ENCODE measurements at regions not wholly inside any gene's neighbourhood (a gene's known extent, or its start where the extent isn't known, plus 50 kb on each side); places are given as distances from the start of the nearest gene placed in this dataset.
"Not testable (repeated sequence)": the region's sequence is repeated elsewhere in the genome, so short reads cannot be mapped to it uniquely, and the experiment has no call there.

DNA sequence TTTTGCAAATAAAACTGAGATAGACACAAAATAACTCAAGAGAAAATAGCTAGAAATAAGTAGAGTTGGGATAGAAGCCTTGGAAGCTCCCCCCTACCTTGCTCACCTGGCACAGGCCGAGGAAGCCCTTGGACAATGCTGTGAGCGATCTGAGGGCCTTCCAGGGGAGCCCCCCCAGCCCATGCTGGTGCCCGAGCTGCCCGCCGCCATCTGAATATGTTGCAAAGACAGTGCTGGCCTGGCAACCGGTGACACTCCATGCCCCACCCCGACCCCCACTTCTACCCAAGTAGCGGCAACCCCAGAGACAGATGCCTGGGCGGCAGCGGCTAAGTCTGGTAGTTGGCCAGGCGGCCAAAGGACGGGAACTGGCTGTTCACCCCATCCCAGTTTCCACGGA is 1435.1 kb upstream of the TPTE start:
- H3K4me1 Mint-ChIP-seq; H4K20me1 ChIP-seq (ENCODE audit: insufficient read depth, low read length); H3K27me3 Mint-ChIP-seq (ENCODE audit: low read depth in 3 of 3); H2AFZ ChIP-seq (ENCODE audit: insufficient read depth, low read depth, low read length, poor library complexity, severe bottlenecking); intact Hi-C loops (cut with micrococcal nuclease); H3K4me3 ChIP-seq (replicated peaks in 1 of 3; ENCODE audit: low read depth in 2 of 3, low read length in 3 of 3); H3K36me3 ChIP-seq (replicated peaks in 1 of 2; ENCODE audit: control insufficient read depth in 1 of 2, insufficient read depth in 2 of 2, low read length in 2 of 2); DNase-seq; H3K27ac Mint-ChIP-seq; H3K27ac ChIP-seq (ENCODE audit: low read depth in 1 of 2, low read length in 2 of 2); H3K4me3 Mint-ChIP-seq; H3K79me2 ChIP-seq (ENCODE audit: insufficient read depth, low read length); H3K4me2 ChIP-seq (replicated peaks; ENCODE audit: extremely low read depth, low read length, poor library complexity, severe bottlenecking); H3K9ac ChIP-seq (ENCODE audit: insufficient read depth, low read length, poor library complexity, severe bottlenecking); H3K36me3 Mint-ChIP-seq; H3K4me1 ChIP-seq (ENCODE audit: control insufficient read depth in 1 of 2, insufficient read depth in 2 of 2, low read length in 2 of 2); H3K27me3 ChIP-seq (ENCODE audit: control insufficient read depth in 2 of 2, insufficient read depth in 2 of 2, low read length in 2 of 2): not testable (repeated sequence)
- peaks cover 0 to 30% of the 10 kb centered on the region in 2 donors for H3K9me3 ChIP-seq (replicated peaks in 1 of 2; ENCODE audit: control insufficient read depth in 1 of 2, insufficient read depth in 1 of 2, low read length in 2 of 2)
- WGBS (ENCODE audit: insufficient coverage) = no CpG with 5 or more reads among the region's 13 CpGs
- H3K9me3 Mint-ChIP-seq = peaks cover 0 to 19% (median 4%) of the 10 kb centered on the region in 7 donors

DNA sequence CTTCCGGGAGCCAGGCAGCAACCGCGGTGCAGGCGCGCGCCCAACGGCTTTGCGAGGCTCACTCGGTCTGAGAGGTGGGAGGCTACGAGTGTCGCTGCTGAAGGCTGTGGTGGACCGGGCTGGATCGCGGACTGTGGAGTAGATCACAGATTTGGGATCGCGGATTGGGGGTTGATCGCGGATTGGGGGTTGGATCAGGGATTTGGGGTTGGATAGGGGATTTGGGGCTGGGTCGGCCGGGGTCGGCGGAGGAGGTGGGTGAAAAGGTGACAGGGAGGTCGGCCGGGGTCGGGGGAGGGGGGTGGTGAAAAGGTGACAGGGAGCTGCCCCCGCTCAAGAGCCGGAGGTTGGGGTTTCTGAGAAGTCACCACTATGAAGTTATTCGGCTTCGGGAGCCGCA is 1433.6 kb upstream of the TPTE start:
- H3K4me3 Mint-ChIP-seq; H3K4me2 ChIP-seq (replicated peaks; ENCODE audit: extremely low read depth, low read length, poor library complexity, severe bottlenecking); H3K27ac ChIP-seq (ENCODE audit: low read depth in 1 of 2, low read length in 2 of 2); H3K27me3 ChIP-seq (ENCODE audit: control insufficient read depth in 2 of 2, insufficient read depth in 2 of 2, low read length in 2 of 2); H2AFZ ChIP-seq (ENCODE audit: insufficient read depth, low read depth, low read length, poor library complexity, severe bottlenecking); H3K36me3 ChIP-seq (replicated peaks in 1 of 2; ENCODE audit: control insufficient read depth in 1 of 2, insufficient read depth in 2 of 2, low read length in 2 of 2); H3K27me3 Mint-ChIP-seq (ENCODE audit: low read depth in 3 of 3); H3K4me3 ChIP-seq (replicated peaks in 1 of 3; ENCODE audit: low read depth in 2 of 3, low read length in 3 of 3); H3K9ac ChIP-seq (ENCODE audit: insufficient read depth, low read length, poor library complexity, severe bottlenecking); H3K79me2 ChIP-seq (ENCODE audit: insufficient read depth, low read length); H3K27ac Mint-ChIP-seq; DNase-seq; H4K20me1 ChIP-seq (ENCODE audit: insufficient read depth, low read length); intact Hi-C loops (cut with micrococcal nuclease); H3K4me1 ChIP-seq (ENCODE audit: control insufficient read depth in 1 of 2, insufficient read depth in 2 of 2, low read length in 2 of 2); H3K36me3 Mint-ChIP-seq; H3K4me1 Mint-ChIP-seq: not testable (repeated sequence)
- H3K9me3 Mint-ChIP-seq = peaks cover 0 to 17% (median 4%) of the 10 kb centered on the region in 7 donors
- peaks cover 0 to 25% of the 10 kb centered on the region in 2 donors for H3K9me3 ChIP-seq (replicated peaks in 1 of 2; ENCODE audit: control insufficient read depth in 1 of 2, insufficient read depth in 1 of 2, low read length in 2 of 2)
- 86% methylated on average over 11 of the region's 30 CpGs for WGBS (ENCODE audit: insufficient coverage)

DNA sequence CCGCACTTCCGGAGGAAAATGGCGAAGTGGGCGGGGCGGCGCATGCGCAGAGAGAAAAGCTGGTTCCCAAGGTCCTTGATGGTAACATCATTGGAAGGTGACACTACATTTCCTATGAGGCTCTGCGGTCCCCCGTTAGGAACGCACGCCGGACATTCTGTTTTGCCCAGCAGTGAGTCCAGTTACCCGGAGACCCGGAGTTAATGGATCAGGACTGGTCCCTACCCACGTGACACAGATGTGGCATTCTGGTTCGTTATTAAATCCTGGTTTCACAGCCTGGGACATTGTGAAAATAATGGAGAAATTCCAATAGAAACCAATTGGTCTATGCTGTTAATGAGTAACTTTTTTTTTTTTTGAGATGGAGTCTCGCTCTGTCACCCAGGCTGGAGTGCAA is 1391.6 kb upstream of the TPTE start:
- H3K4me3 ChIP-seq (replicated peaks in 1 of 3; ENCODE audit: low read depth in 2 of 3, low read length in 3 of 3); DNase-seq; H4K20me1 ChIP-seq (ENCODE audit: insufficient read depth, low read length); H3K9me3 ChIP-seq (replicated peaks in 1 of 2; ENCODE audit: control insufficient read depth in 1 of 2, insufficient read depth in 1 of 2, low read length in 2 of 2); H3K36me3 Mint-ChIP-seq; H3K36me3 ChIP-seq (replicated peaks in 1 of 2; ENCODE audit: control insufficient read depth in 1 of 2, insufficient read depth in 2 of 2, low read length in 2 of 2); H3K4me1 ChIP-seq (ENCODE audit: control insufficient read depth in 1 of 2, insufficient read depth in 2 of 2, low read length in 2 of 2); H3K4me3 Mint-ChIP-seq; H2AFZ ChIP-seq (ENCODE audit: insufficient read depth, low read depth, low read length, poor library complexity, severe bottlenecking); H3K4me2 ChIP-seq (replicated peaks; ENCODE audit: extremely low read depth, low read length, poor library complexity, severe bottlenecking); H3K79me2 ChIP-seq (ENCODE audit: insufficient read depth, low read length); H3K4me1 Mint-ChIP-seq; intact Hi-C loops (cut with micrococcal nuclease); H3K27me3 ChIP-seq (ENCODE audit: control insufficient read depth in 2 of 2, insufficient read depth in 2 of 2, low read length in 2 of 2); H3K27ac ChIP-seq (ENCODE audit: low read depth in 1 of 2, low read length in 2 of 2); H3K27me3 Mint-ChIP-seq (ENCODE audit: low read depth in 3 of 3); H3K9me3 Mint-ChIP-seq; H3K9ac ChIP-seq (ENCODE audit: insufficient read depth, low read length, poor library complexity, severe bottlenecking): not testable (repeated sequence)
- H3K27ac Mint-ChIP-seq = peak overlapping the region in 1 of 7 donors; percentile 85
- WGBS (ENCODE audit: insufficient coverage) = no CpG with 5 or more reads among the region's 17 CpGs

DNA sequence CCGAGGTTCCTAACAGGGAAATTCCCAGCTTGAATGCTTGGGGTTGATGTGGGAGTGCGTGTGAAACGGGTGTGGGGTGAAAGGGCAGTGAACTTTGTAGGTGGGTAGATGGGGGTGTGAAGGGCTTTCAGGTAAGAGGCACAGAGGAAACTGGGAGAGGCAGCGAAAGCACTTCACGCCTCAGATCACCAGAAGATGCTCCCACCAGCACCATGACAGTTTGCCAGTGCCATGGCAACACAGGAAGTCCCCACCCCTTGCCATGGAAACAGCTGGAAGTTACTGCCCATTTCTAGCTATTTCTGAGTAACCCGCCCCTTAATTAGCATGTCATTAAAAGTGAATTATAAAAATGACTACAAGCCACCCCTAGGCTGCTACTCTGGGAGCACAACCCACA is 1390.6 kb upstream of the TPTE start:
- H3K9ac ChIP-seq (ENCODE audit: insufficient read depth, low read length, poor library complexity, severe bottlenecking); H3K27me3 ChIP-seq (ENCODE audit: control insufficient read depth in 2 of 2, insufficient read depth in 2 of 2, low read length in 2 of 2); H3K36me3 ChIP-seq (replicated peaks in 1 of 2; ENCODE audit: control insufficient read depth in 1 of 2, insufficient read depth in 2 of 2, low read length in 2 of 2); H4K20me1 ChIP-seq (ENCODE audit: insufficient read depth, low read length); H3K4me2 ChIP-seq (replicated peaks; ENCODE audit: extremely low read depth, low read length, poor library complexity, severe bottlenecking); H3K27ac ChIP-seq (ENCODE audit: low read depth in 1 of 2, low read length in 2 of 2); H3K27me3 Mint-ChIP-seq (ENCODE audit: low read depth in 3 of 3); H3K9me3 Mint-ChIP-seq; intact Hi-C loops (cut with micrococcal nuclease); H3K4me1 ChIP-seq (ENCODE audit: control insufficient read depth in 1 of 2, insufficient read depth in 2 of 2, low read length in 2 of 2); H3K4me1 Mint-ChIP-seq; H3K79me2 ChIP-seq (ENCODE audit: insufficient read depth, low read length); H3K36me3 Mint-ChIP-seq; H3K4me3 ChIP-seq (replicated peaks in 1 of 3; ENCODE audit: low read depth in 2 of 3, low read length in 3 of 3); H3K9me3 ChIP-seq (replicated peaks in 1 of 2; ENCODE audit: control insufficient read depth in 1 of 2, insufficient read depth in 1 of 2, low read length in 2 of 2); H3K27ac Mint-ChIP-seq; DNase-seq; H3K4me3 Mint-ChIP-seq; H2AFZ ChIP-seq (ENCODE audit: insufficient read depth, low read depth, low read length, poor library complexity, severe bottlenecking): not testable (repeated sequence)
- no CpG with 5 or more reads among the region's 6 CpGs for WGBS (ENCODE audit: insufficient coverage)

All from CD14-positive monocyte (primary cell).